ENCODE measurements at regions not wholly inside any gene's neighbourhood (a gene's known extent, or its start where the extent isn't known, plus 50 kb on each side); places are given as distances from the start of the nearest gene placed in this dataset.

- no peak for ATAC-seq
Measured at GRCh38 chr3:25306066-25306465, 122.0 kb upstream of the RARB start.

GRCh38 chr3:25306705-25307104 is 121.4 kb upstream of the RARB start:
- no peak for ATAC-seq

GRCh38 chr3:25313286-25313685 is 114.8 kb upstream of the RARB start:
- ATAC-seq: no peak

GRCh38 chr3:25324954-25325655 is 103.0 kb upstream of the RARB start:
- no peak for ATAC-seq

- ATAC-seq: no peak
Measured at GRCh38 chr3:25335356-25335755, 92.7 kb upstream of the RARB start.

- no peak for ATAC-seq
Measured at GRCh38 chr3:25338158-25338725, 89.8 kb upstream of the RARB start.

- no peak for ATAC-seq
Measured at GRCh38 chr3:25339225-25339624, 88.8 kb upstream of the RARB start.

- no peak for ATAC-seq
Measured at GRCh38 chr3:25344670-25345069, 83.4 kb upstream of the RARB start.

- no peak for ATAC-seq
Measured at GRCh38 chr3:25349095-25349494, 79.0 kb upstream of the RARB start.

GRCh38 chr3:25349828-25350724 is 78.0 kb upstream of the RARB start:
- no peak for ATAC-seq

- no peak for ATAC-seq
Measured at GRCh38 chr3:25350725-25351114, 77.3 kb upstream of the RARB start.

GRCh38 chr3:25354071-25354470 is 74.0 kb upstream of the RARB start:
- ATAC-seq: no peak

- ATAC-seq: no peak
Measured at GRCh38 chr3:25355034-25355885, 72.8 kb upstream of the RARB start.

GRCh38 chr3:25355998-25356397 is 72.1 kb upstream of the RARB start:
- ATAC-seq: no peak

GRCh38 chr3:25362118-25362517 is 65.9 kb upstream of the RARB start:
- ATAC-seq: no peak

- no peak for ATAC-seq
Measured at GRCh38 chr3:25365636-25366035, 62.4 kb upstream of the RARB start.

GRCh38 chr3:25367025-25367424 is 61.0 kb upstream of the RARB start:
- no peak for ATAC-seq

GRCh38 chr3:25372167-25372566 is 55.9 kb upstream of the RARB start:
- ATAC-seq: no peak

- no peak for ATAC-seq
Measured at GRCh38 chr3:25376340-25376739, 51.7 kb upstream of the RARB start.

GRCh38 chr3:25377042-25377441 is 51.0 kb upstream of the RARB start:
- ATAC-seq: no peak

All from activated CD4-positive, CD25-positive, alpha-beta regulatory T cell treated with anti-CD3 and anti-CD28 coated beads, Interleukin-2, amount 50 U/mL, for 24 hours (primary cell).